HG03280 (cell line): ENCODE measurements at regions not wholly inside any gene's neighbourhood (a gene's known extent, or its start where the extent isn't known, plus 50 kb on each side); places are given as distances from the start of the nearest gene placed in this dataset.

ENCODE experiments used
- ATAC-seq: cut with Tn5 transposase; IDR thresholded peaks from one replicate; pipeline ENCODE4 v1.9.1; 2021; ENCODE audit warnings: mild to moderate bottlenecking, moderate library complexity; ENCODE audit not compliant: unreplicated experiment

DNA sequence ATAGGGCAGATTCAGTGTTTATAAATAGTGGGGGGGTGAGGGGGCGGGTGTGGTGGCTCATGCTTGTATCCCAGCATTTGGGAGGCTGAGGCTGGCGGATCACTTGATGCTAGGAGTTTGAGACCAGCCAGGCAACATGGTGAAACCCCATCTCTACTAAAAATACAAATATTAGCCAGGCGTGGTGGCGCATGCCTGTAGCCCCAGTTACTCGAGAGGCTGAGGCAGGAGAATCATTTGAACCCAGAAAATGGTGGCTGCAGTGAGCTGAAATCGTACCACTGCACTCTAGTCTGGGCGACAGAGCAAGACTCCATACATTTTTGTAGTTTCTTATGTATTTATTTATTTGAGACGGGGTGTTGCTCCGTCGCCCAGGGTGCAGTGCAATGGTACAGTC, 109.0 kb upstream of the ZNF217 start:
- no peak for ATAC-seq

- no peak for ATAC-seq
Measured at GRCh38 chr20:53699906-53700305, 106.3 kb upstream of the ZNF217 start.

GRCh38 chr20:53699085-53699674, 105.5 kb upstream of the ZNF217 start:
- no peak for ATAC-seq

DNA sequence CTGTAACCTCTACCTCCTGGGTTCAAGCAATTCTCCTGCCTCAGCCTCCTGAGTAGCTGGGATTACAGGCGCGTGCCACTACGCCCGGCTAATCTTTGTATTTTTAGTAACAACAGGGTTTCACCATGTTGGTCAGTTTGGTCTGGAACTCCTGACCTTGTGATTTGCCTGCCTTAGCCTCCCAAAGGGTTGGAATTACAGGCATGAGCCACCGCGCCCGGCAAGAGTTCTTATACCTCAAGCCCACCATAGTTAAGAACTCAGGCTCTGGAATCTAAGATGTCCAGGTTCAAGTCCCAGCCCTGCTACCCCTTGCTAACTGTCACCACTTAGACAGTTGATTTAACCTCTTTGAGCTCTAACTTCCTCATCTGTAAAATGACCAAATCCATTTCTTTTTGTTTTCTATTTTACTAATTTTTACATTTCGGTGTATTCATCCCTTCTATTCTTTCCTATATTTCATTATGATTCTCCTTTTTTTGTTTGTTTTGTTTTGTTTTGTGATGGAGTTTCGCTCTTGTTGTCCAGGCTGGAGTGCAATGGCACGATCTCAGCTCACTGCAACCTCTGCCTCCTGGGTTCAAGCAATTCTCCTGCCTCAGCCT, 104.8 kb upstream of the ZNF217 start:
- no peak for ATAC-seq

DNA sequence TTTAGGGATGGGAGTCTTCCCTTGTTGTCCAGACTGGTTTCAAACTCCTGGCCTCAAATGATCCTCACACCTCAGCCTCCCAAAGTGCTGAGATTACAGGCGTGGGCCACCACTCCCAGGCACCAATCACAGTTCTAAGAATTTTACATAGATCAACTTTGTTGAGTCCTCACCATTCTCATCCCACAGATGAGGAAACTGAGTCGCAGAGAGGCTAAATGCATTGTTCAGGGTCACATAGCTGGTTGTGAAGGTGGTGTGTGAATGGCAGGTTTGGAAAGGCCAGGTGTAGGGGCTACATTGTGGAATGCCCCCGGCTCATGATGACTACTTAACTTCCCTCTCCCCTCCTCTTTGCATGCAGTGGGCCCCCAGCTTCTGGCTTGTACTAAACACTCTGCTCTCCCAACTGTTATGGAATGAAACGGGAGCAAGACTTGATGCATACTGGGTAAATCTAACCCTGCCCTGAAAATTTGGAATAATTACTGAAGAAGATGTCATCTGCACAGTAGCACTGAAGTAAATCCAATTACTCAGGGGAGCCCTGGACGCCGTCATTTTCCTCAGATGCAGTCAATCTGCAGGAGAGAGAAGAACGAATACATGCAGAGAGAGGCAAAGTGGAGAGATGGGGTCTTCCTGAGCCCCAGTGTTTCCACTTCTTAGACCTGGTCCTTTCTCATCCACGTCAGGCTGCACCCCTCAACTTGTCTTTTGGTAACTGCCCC, 102.3 kb upstream of the ZNF217 start:
- ATAC-seq: no peak

DNA sequence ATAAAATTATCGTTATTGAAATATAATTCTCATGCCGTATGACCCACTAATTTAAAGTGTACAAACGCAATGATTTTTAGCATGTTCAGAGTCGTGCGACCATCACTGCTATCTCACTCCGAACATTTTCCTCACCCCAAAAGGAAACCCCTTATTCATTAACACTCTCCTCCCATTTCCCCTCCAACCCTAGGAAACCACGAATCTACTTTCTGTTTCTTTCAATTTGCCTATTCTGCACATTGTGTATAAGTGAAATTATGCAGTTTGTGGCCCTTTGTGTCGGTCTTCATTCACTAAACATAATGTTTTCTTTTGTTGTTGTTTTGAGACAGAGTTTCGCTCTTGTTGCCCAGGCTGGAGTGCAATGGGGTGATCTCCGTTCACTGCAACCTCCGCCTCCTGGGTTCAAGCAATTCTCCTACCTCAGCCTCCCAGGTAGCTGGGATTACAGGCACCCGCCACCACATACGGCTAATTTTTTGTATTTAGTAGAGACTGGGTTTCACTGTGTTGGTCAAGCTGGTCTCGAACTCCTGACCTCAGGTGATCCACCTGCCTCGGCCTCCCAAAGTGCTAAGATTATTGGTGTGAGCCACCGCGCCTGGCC, 99.7 kb upstream of the ZNF217 start:
- no peak for ATAC-seq

GRCh38 chr20:53692465-53693067, 98.9 kb upstream of the ZNF217 start:
- ATAC-seq: no peak

DNA sequence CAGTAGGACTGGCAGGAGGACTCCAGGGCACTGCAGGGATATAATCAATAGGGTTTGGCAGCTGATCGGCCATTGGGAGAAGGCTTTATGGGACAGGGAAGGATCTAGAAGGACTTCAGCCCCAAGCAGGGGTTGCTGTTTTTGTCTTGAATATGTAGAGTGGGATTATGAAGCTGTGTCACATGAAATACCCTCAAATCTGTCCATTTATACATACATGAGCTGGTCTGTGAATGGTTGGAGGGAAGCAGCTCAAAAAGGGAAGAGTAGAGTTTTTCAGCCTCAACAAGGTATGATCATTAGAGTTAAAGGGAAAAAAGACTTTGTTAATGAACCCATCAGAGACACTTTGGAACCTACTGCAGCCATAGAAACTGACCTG, 98.2 kb upstream of the ZNF217 start:
- no peak for ATAC-seq

- ATAC-seq: no peak
Measured at GRCh38 chr20:53691060-53691810, 97.6 kb upstream of the ZNF217 start.

DNA sequence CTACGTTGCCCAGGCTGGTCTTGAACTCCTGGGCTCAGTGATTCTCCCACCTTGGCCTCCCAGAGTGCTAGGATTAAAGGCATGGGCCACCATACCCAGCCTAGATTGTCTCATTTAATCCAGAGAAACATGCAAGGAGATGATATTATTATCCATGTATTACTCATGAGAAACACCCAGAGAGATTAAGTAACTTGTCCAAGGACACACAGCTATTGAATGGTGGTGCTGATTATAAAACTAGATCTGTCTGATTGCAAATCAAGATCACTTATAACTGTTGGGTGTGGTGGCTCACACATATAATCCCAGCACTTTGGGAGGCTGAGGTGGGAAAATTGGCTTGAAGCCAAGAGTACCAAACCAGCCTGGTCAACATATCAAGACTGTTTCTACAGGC, 94.4 kb upstream of the ZNF217 start:
- ATAC-seq: no peak

DNA sequence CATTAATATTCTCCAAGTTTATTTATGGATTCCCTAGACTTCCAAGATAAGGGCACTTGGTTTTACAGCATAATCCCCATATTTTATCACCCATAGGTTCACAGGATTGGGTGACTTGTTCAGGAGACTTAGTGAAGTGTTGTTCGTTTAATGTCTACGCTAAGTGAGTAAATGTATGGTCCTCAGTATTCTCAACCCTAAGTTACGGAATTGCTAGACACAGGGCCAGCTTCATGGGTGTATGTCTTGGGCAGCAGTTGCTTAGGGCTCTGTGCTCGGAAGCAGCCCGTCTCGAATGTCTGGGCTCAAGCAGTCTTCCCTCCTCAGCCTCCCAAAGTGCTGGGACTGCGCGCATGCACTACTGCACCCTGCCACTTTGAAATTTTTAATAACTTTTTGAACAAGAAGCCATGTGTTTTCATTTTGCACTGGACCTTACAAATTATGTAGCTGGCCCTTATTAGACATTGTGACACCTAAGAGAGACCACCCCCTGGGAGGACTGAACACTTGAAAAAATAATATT, 91.5 kb upstream of the ZNF217 start:
- ATAC-seq: no peak

- ATAC-seq: no peak
Measured at GRCh38 chr20:53683506-53683905, 89.9 kb upstream of the ZNF217 start.

DNA sequence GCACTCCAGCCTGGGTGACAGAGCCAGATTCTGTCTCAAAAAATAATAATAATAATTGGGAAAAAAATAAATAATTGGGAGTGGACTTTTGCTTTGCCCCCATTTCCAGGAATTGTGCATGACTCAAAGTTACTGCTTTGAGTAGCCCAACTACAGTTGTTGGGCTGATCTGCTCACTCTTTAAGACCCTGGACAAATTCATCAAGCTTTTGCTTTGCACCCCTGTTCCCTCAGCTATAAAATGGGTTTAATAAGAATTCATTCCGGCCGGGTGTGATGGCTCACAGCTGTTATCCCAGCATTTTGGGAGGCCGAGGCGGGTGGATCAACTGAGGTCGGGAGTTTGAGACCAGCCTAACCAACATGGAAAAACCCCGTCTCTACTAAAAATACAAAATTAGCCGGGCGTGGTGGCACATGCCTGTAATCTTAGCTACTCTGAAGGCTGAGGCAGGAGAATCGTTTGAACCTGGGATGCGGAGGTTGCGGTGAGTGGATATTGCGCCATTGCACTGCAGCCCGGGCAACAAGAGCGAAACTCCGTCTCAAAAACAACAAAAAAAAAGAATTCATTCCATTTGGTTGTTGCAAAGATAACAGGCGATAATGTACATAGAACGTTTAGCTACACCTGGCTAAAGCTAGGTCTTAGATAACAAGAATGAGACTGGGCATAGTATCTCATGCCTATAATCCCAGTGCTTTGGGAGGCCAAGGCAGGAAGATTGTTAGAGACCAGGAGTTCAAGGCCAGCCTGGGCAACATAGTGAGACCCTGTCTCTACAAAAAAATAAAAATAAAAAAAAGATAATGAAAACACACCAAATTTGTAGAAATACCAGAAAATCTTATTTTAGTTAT, 87.9 kb upstream of the ZNF217 start:
- ATAC-seq: no peak

DNA sequence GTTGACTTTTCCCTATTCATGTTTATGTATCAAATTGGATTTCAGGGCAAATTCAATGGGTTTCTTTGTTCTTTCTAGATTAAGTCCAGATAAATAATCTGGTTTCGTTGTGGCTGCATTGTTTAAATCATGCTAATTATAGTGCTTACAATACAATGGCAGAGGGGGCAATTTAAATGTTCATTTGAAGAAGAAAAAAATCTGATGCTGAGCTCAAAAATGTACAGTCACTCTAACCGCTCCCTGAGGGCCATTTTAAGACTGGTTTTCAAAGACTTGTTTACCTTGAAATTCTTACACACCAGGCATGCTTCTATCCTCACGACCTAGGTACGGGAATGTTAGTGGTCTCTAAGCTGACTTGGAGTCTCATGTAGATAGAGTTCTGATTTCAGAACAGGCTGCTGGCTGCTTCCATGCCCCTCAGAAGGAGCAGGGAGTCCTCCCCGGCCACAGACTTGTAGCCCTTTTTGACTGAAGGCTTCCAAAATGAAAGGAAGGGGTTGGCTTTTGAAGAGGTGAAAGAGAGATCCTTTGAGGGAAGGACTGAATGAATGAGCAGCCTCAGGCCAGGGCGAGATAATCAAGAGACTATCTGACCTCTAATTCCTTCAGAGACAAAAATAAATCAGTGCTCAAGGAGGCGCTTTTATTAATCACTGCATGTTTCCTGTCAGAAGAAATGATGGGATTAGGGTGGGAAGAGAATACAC, 86.1 kb upstream of the ZNF217 start:
- no peak for ATAC-seq

DNA sequence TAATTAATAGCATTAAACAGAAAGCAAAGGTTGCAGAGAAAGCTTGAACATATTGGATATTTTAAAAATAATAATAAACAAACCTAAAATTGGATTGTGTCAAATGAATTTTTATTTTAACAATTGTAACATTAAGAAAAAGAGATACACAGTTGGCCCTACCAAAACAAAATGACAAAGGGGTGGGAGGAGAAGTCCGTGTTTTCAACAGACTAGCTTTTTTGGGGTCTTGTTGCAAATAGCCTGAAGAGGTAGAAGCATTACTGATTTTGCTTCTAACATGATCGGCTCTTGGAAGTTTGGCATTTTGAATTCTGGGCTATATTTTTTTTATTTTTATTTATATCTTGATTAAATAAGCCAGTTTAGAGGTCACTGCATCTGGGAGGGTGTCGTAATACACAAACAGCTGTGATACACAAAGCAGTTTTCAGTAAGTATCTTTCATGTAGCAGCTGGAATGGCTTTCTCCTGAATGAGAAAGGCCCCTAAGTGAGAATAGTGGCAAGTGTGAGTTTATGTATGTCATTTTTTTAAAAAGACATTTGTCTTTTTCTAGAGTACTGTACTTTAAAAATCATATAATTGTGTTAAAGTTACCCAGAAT, 85.5 kb upstream of the ZNF217 start:
- ATAC-seq: no peak

DNA sequence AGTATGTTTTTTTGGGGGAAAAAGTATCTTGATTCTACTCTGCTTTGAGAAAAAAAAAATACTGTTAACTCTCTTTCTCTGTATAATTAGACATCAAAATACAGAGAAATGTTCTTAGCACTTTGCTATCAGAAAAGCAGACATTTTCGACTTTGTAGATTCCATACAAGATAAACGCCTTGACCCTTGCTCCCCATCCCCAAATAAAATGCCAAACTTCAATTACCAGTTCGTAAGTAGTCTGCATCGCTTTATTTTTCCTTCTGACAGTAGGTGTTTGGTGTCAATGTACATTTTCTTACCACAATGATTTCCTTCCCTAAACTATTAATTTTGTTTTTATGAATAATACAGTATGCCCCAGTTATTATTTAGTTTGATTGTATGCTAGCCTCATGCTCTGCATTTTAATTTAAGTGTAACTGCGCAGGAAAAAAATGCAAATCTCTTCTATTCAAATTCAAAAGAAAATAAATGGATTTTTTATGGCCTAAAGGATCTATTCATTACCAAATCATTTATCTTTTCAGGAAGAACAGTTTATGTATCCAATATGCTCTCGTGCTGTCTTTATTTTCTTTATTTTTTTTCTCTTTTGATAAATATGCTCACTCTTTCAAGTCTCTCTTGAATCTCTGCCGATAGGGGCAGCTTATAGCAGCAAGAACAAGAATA, 84.8 kb upstream of the ZNF217 start:
- no peak for ATAC-seq

DNA sequence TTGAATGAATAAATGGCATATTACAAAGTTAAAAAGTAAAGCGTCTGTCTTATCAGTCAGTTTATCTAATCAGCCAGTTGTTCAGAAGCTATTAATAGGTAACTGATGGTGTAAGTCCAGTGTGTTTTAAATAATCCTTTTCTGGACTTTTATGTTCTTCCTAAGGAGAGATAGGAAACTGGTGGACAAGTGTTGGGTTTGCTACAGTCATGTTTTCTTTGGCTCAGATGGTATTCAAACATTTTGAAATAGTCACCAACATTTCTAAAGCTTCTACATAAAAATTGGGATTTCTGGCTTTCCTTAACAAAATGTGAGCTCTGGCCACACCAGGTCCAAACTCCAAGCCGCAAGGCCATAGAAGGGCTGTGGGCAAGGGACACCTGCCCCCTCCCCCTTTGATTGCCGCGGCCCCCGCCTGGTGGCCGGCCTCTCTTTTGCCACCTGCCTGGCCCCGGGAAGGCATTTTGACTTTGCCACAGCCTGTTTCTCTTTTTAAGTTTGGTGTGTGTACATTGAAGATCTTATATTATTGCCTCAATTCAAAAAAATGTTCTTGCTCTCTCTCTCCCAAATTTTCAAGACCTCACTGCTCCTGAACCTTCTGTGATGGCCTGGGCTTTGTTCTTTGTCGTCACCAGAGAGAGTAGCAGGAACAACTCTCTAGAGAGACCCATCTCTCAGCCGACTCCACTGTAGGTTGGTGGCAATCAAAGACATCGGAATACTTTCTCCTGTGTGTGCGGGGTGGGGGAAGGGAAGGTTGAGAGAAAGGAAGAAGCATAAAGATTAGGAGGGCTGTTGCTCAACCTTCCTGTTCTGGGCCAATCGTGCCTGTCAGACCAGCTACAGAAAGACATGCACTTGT, 84.0 kb upstream of the ZNF217 start:
- no peak for ATAC-seq
